Mesothelial cell of epicardium (in vitro differentiated cells): ENCODE measurements at regions not wholly inside any gene's neighbourhood (a gene's known extent, or its start where the extent isn't known, plus 50 kb on each side); places are given as distances from the start of the nearest gene placed in this dataset.
"Not testable (repeated sequence)": the region's sequence is repeated elsewhere in the genome, so short reads cannot be mapped to it uniquely, and the experiment has no call there.

Source experiments
- DNase-seq, 2 experiments: peaks; one replicate each; pipeline ENCODE4 v3.0.0; 2021; ENCODE audit warnings: low spot score in 2 of 2; ENCODE audit not compliant: unreplicated experiment in 2 of 2
- H3K27ac Mint-ChIP-seq: 2 replicates; pipeline ENCODE4 v1.8.0; 2021; ENCODE audit warnings: mixed read lengths
- H3K27me3 Mint-ChIP-seq: 2 replicates; pipeline ENCODE4 v1.8.0; 2021; ENCODE audit warnings: low read depth, mixed read lengths
- H3K36me3 Mint-ChIP-seq: 2 replicates; pipeline ENCODE4 v1.8.0; 2021; ENCODE audit warnings: mixed read lengths
- H3K4me1 Mint-ChIP-seq: 2 replicates; pipeline ENCODE4 v1.8.0; 2021; ENCODE audit warnings: mixed read lengths
- H3K4me3 Mint-ChIP-seq: 2 replicates; pipeline ENCODE4 v1.8.0; 2021; ENCODE audit warnings: mild to moderate bottlenecking, moderate library complexity, mixed read lengths
- H3K9me3 Mint-ChIP-seq: 2 replicates; pipeline ENCODE4 v1.8.0; 2021; ENCODE audit warnings: mixed read lengths
- CTCF ChIP-seq: fragments of 200-600 bp; sonication (generic); IDR thresholded peaks from one replicate; pipeline ENCODE4 v1.5.0; 2021; ENCODE audit warnings: antibody characterized with exemption; ENCODE audit not compliant: unreplicated experiment

- Mint-ChIP-seq H3K4me3 (no peak overlapping the region), H3K27ac (no peak overlapping the region), H3K9me3 (peaks cover 21% of the 10 kb centered on the region), H3K4me1 (no peaks in the 10 kb centered on the region), H3K36me3 (no peaks in the 10 kb centered on the region), H3K27me3 (no peaks in the 10 kb centered on the region)
- TF ChIP-seq CTCF, result no peak
- no peak for DNase-seq
Observed at GRCh38 chr14:45641541-45641940, 388.5 kb upstream of the MIS18BP1 start.

GRCh38 chr14:45634651-45635441, 381.8 kb upstream of the MIS18BP1 start:
- not testable (repeated sequence) for H3K4me1 Mint-ChIP-seq, DNase-seq, H3K36me3 Mint-ChIP-seq, H3K27me3 Mint-ChIP-seq, H3K4me3 Mint-ChIP-seq, H3K27ac Mint-ChIP-seq
- H3K9me3 Mint-ChIP-seq, result peaks cover 30% of the 10 kb centered on the region

GRCh38 chr14:45633220-45633984, 380.4 kb upstream of the MIS18BP1 start:
- Mint-ChIP-seq H3K4me1 (no peaks in the 10 kb centered on the region), H3K9me3 (peaks cover 26% of the 10 kb centered on the region), H3K36me3 (no peaks in the 10 kb centered on the region), H3K27ac (no peak overlapping the region), H3K27me3 (no peaks in the 10 kb centered on the region), H3K4me3 (no peak overlapping the region)
- no peak for TF ChIP-seq CTCF
- DNase-seq, result no peak

GRCh38 chr14:45621731-45622130, 368.7 kb upstream of the MIS18BP1 start:
- H3K9me3 Mint-ChIP-seq, result no peaks in the 10 kb centered on the region
- no peak for DNase-seq
- peaks cover 3% of the 10 kb centered on the region for H3K27me3 Mint-ChIP-seq
- TF ChIP-seq CTCF, result no peak
- H3K4me3 Mint-ChIP-seq, result no peak overlapping the region
- no peak overlapping the region for H3K27ac Mint-ChIP-seq
- H3K36me3 Mint-ChIP-seq, result no peaks in the 10 kb centered on the region
- H3K4me1 Mint-ChIP-seq, result no peaks in the 10 kb centered on the region

- no peak overlapping the region for H3K27ac Mint-ChIP-seq
- H3K36me3 Mint-ChIP-seq, result no peaks in the 10 kb centered on the region
- H3K4me1 Mint-ChIP-seq, result no peaks in the 10 kb centered on the region
Observed at GRCh38 chr14:45619831-45620230, 366.8 kb upstream of the MIS18BP1 start.

More at GRCh38 chr14:45619831-45620230, 366.8 kb upstream of the MIS18BP1 start:
- no peak for TF ChIP-seq CTCF
- Mint-ChIP-seq H3K27me3 (peaks cover 2% of the 10 kb centered on the region), H3K9me3 (no peaks in the 10 kb centered on the region), H3K4me3 (no peak overlapping the region)
- no peak for DNase-seq
